ENCODE measurements at regions not wholly inside any gene's neighbourhood (a gene's known extent, or its start where the extent isn't known, plus 50 kb on each side); places are given as distances from the start of the nearest gene placed in this dataset.

DNA sequence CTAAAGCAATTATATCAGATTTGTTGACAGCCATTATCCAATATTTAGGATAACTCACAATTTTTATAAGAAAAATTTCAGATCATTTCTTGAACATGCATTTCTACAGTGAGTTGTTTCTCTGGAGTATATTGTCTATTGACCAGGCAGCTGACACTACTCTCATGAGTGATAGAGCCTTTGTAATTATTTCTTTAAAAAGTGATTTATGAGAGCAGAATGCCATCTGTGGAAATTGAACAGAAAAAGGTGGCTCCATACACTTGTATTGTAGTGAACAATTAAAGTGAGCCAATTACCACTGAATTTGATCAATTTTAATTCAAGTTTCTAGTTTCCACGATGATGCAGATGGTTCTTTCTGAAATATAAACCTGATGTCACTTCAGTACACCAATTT is 855.4 kb downstream of the TAF11L14 start:
- no peak for TF ChIP-seq POLR2AphosphoS5 (IDR thresholded peaks at IDR 0.05; ENCODE audit: low read depth, low read length)
- no peak for TF ChIP-seq POLR2A (IDR thresholded peaks at IDR 0.05; ENCODE audit: low read depth, low read length)
- TF ChIP-seq TAF1 (IDR thresholded peaks at IDR 0.05; ENCODE audit: borderline replicate concordance, low read depth, low read length), result no peak

Data from GM12892 (cell line).